ENCODE measurements at regions not wholly inside any gene's neighbourhood (a gene's known extent, or its start where the extent isn't known, plus 50 kb on each side); places are given as distances from the start of the nearest gene placed in this dataset.

DNA sequence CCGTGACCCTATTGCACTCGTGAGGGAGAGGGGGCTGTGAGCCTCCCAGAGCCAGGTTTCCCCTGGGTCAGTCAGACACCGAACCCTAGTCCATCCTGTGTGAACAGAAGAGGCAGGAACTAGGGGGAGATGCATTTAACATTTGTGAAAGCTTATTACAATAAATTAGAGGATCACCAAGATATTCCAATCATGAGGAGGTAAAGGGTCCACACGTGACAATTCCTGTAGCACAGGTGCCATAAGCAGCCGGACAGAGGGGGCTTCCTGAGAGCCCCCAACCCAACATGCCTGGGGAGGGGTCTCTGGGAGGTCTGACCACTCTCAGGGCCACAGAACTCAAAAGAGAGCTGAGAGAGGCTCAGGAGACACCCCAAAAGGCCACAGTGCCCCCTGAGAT is 93.3 kb downstream of the KCNF1 start:
- no peak for TF ChIP-seq CTCF (IDR thresholded peaks at IDR 0.05)
- TF ChIP-seq POLR2AphosphoS5 (IDR thresholded peaks at IDR 0.05): no peak
- TF ChIP-seq POLR2A (IDR thresholded peaks at IDR 0.05): no peak
